ENCODE measurements at regions not wholly inside any gene's neighbourhood (a gene's known extent, or its start where the extent isn't known, plus 50 kb on each side); places are given as distances from the start of the nearest gene placed in this dataset.

DNA sequence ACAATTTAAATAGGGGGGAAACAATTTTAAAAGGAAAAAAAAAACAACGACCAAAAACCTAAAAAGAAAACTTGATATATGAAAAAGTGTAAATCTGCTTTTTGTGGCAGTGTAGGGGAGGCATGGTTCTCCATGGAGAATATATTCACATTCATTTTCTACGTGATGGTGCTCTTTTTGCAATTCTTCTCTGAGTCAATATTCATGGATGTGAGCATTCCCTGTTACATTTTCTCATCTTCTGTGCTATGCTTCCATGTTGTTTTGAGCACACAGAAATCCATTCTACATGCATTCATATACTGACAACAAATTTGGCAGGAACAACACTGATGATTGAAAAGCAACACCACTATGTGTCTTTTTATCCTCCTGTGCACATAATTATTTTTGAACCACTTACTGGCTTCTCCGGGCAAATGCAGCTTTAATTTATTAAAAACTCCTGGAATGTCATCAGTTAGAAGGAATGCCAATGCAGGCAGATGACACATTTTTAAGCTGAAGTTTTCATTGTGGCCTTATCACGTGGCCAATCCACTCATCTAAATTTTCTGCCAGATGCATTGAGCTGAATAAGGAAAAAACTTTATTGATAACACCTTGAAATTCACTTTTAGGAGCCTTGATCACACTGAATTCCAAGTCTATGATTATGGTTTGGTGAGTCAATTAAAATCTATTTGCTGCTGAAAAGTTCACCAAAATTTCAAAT, 590.6 kb downstream of the NUF2 start:
- peak; percentile 69 for DNase-seq (ENCODE audit: low read depth)
- no peak overlapping the region for H3K4me3 ChIP-seq (ENCODE audit: control insufficient read depth, low read depth, low read length)
- TF ChIP-seq, protein P1, sequence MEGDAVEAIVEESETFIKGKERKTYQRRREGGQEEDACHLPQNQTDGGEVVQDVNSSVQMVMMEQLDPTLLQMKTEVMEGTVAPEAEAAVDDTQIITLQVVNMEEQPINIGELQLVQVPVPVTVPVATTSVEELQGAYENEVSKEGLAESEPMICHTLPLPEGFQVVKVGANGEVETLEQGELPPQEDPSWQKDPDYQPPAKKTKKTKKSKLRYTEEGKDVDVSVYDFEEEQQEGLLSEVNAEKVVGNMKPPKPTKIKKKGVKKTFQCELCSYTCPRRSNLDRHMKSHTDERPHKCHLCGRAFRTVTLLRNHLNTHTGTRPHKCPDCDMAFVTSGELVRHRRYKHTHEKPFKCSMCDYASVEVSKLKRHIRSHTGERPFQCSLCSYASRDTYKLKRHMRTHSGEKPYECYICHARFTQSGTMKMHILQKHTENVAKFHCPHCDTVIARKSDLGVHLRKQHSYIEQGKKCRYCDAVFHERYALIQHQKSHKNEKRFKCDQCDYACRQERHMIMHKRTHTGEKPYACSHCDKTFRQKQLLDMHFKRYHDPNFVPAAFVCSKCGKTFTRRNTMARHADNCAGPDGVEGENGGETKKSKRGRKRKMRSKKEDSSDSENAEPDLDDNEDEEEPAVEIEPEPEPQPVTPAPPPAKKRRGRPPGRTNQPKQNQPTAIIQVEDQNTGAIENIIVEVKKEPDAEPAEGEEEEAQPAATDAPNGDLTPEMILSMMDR (conservative IDR thresholded peaks at IDR 0.05; ENCODE audit: control insufficient read depth, insufficient read depth, low read depth, low read length), result no peak

DNA sequence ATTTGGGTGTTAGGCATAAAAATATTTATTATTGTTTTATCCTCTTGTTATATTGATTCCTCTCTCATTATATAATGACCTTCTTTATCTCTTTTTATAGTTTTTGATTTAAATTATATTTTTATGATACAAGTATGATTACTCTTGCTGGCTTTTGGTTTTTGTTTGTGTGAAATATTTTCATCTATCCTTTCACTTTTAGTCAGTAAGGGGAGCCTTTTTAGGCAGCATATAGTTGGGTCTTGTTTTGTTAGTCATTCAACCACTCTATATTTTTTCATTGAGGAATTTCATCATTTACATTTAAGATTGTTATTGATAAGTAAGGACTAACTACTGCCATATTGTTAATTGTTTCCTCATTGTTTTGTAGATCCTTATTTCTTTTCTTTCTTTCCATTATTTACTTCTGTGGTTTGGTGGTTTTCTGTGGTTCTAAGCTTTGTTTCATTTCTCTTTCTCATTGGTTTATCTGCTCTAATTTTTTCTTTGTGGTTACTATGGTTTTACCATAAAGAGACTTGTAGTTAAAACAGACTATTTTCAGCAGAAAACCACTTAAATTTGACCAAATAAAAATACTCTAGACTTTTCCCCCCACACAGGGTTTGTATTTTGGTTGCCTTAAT, 593.1 kb downstream of the NUF2 start:
- TF ChIP-seq, protein P1 (conservative IDR thresholded peaks at IDR 0.05; ENCODE audit: control insufficient read depth, insufficient read depth, low read depth, low read length), result no peak
- H3K4me3 ChIP-seq (ENCODE audit: control insufficient read depth, low read depth, low read length), result no peak overlapping the region
- DNase-seq (ENCODE audit: low read depth), result no peak

GRCh38 chr1:163922743-163923201, 601.0 kb downstream of the NUF2 start:
- H3K4me3 ChIP-seq (ENCODE audit: control insufficient read depth, low read depth, low read length), result no peak overlapping the region
- DNase-seq (ENCODE audit: low read depth), result peak; percentile 3
- TF ChIP-seq, protein P1 (conservative IDR thresholded peaks at IDR 0.05; ENCODE audit: control insufficient read depth, insufficient read depth, low read depth, low read length), result no peak

- no peak for DNase-seq (ENCODE audit: low read depth)
- TF ChIP-seq, protein P1 (conservative IDR thresholded peaks at IDR 0.05; ENCODE audit: control insufficient read depth, insufficient read depth, low read depth, low read length), result no peak
- H3K4me3 ChIP-seq (ENCODE audit: control insufficient read depth, low read depth, low read length), result no peak overlapping the region
These were observed 602.3 kb downstream of the NUF2 start for GRCh38 chr1:163924041-163924440.

- H3K4me3 ChIP-seq (ENCODE audit: control insufficient read depth, low read depth, low read length), result no peak overlapping the region
- TF ChIP-seq, protein P1 (conservative IDR thresholded peaks at IDR 0.05; ENCODE audit: control insufficient read depth, insufficient read depth, low read depth, low read length), result no peak
- no peak for DNase-seq (ENCODE audit: low read depth)
These were observed 605.7 kb downstream of the NUF2 start for GRCh38 chr1:163927493-163927892.

DNA sequence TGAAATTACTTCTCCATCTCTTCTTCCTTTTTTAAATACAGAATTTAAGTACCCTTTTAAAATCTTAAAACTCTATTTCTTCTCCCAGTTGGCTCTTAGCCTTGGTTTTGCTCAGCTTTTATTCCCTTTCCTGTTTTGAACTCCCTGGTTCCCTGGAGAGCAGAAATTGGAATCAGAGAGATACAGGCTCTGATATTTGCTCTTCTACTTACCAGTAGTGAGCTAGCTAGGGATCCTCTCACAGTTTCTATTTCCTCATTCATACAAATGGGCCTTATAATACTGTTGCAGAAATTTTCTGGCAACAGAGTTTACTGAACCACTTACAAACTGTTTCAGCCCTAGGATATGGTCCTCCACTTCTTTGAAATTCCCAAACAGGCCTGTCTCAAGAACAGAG, 606.3 kb downstream of the NUF2 start:
- no peak overlapping the region for H3K4me3 ChIP-seq (ENCODE audit: control insufficient read depth, low read depth, low read length)
- DNase-seq (ENCODE audit: low read depth), result no peak
- TF ChIP-seq, protein P1 (conservative IDR thresholded peaks at IDR 0.05; ENCODE audit: control insufficient read depth, insufficient read depth, low read depth, low read length), result no peak

Data from fibroblast of mammary gland (primary cell).